ENCODE measurements at regions not wholly inside any gene's neighbourhood (a gene's known extent, or its start where the extent isn't known, plus 50 kb on each side); places are given as distances from the start of the nearest gene placed in this dataset.

DNA sequence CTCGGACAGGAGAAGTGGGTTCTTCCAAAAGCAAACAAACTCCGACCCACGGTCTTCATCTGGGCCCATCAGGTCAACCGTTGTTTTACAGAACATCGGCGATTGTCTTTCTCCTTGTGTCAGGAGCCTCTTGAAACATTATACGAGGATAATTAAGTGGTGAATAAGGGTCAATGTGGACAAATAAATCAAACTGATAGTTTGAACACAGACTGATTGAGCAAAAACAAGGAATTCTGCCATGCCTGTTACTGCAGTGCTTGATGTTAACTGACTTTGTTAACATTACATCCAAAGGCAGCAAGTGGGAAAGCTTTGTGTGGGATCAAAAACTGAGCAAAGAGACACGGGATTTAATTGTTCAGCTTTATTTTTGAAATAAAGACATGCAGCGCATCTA is 101.1 kb upstream of the IFNGR1 start:
- no peak for DNase-seq (ENCODE audit: low spot score)
- TF ChIP-seq, protein P1, sequence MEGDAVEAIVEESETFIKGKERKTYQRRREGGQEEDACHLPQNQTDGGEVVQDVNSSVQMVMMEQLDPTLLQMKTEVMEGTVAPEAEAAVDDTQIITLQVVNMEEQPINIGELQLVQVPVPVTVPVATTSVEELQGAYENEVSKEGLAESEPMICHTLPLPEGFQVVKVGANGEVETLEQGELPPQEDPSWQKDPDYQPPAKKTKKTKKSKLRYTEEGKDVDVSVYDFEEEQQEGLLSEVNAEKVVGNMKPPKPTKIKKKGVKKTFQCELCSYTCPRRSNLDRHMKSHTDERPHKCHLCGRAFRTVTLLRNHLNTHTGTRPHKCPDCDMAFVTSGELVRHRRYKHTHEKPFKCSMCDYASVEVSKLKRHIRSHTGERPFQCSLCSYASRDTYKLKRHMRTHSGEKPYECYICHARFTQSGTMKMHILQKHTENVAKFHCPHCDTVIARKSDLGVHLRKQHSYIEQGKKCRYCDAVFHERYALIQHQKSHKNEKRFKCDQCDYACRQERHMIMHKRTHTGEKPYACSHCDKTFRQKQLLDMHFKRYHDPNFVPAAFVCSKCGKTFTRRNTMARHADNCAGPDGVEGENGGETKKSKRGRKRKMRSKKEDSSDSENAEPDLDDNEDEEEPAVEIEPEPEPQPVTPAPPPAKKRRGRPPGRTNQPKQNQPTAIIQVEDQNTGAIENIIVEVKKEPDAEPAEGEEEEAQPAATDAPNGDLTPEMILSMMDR (IDR thresholded peaks at IDR 0.05; ENCODE audit: extremely low read depth, insufficient read depth, missing control alignments) = no peak
- in situ Hi-C loops (cut with MboI; ENCODE audit: low pct_unique_long_range_greater_than_20kb, low sequenced_read_pairs, unreplicated experiment) = loop anchor here (25.0 kb wide), 1 partner anchor 317 kb away; no protein-coding TSS in a partner anchor

DNA sequence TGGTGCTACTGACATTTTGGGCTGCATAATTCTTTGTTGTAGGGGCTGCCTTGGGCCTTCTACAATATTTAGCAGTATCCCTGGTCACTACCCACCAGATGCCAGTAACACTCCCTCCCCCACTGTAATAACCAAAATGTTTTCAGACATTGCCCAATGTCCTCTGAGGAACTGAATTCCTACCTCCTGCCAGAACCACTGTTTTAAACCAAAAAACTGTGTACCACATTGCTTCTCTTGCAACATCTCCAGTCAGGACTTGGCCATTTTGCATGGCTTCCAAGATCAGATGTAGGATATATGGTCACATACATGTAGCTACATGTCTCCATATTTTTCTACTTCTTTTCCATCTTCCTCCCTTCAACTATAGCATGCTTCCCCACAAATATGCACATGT is 97.4 kb upstream of the IFNGR1 start:
- TF ChIP-seq, protein P1 (IDR thresholded peaks at IDR 0.05; ENCODE audit: extremely low read depth, insufficient read depth, missing control alignments) = no peak
- DNase-seq (ENCODE audit: low spot score) = no peak
- in situ Hi-C loops (cut with MboI; ENCODE audit: low pct_unique_long_range_greater_than_20kb, low sequenced_read_pairs, unreplicated experiment) = loop anchor here (10.0 to 25.0 kb wide), 2 partner anchors 222 to 321 kb away; no protein-coding TSS in a partner anchor

DNA sequence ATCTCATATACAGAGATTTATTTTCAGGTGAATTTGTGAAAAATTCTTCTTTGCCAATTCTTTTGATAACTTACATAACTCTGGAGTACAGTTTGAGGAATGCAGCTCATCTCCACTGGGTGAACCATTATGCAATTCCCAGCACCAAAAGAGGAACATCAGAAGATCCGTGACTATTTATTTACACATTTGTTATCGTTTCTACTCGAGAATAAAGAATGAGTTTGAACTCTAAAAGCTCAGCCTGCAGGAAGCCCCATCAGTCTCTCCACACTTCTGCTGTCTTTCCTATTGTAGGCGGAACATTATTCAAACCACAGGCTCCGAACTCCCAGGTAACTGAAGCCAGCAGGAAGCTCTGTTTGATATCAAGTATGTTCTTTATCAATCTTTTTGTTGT is 95.9 kb upstream of the IFNGR1 start:
- in situ Hi-C loops (cut with MboI; ENCODE audit: low pct_unique_long_range_greater_than_20kb, low sequenced_read_pairs, unreplicated experiment) = loop anchor here (10.0 to 25.0 kb wide), 2 partner anchors 220 to 322 kb away; no protein-coding TSS in a partner anchor
- TF ChIP-seq, protein P1 (IDR thresholded peaks at IDR 0.05; ENCODE audit: extremely low read depth, insufficient read depth, missing control alignments) = no peak
- DNase-seq (ENCODE audit: low spot score) = no peak

DNA sequence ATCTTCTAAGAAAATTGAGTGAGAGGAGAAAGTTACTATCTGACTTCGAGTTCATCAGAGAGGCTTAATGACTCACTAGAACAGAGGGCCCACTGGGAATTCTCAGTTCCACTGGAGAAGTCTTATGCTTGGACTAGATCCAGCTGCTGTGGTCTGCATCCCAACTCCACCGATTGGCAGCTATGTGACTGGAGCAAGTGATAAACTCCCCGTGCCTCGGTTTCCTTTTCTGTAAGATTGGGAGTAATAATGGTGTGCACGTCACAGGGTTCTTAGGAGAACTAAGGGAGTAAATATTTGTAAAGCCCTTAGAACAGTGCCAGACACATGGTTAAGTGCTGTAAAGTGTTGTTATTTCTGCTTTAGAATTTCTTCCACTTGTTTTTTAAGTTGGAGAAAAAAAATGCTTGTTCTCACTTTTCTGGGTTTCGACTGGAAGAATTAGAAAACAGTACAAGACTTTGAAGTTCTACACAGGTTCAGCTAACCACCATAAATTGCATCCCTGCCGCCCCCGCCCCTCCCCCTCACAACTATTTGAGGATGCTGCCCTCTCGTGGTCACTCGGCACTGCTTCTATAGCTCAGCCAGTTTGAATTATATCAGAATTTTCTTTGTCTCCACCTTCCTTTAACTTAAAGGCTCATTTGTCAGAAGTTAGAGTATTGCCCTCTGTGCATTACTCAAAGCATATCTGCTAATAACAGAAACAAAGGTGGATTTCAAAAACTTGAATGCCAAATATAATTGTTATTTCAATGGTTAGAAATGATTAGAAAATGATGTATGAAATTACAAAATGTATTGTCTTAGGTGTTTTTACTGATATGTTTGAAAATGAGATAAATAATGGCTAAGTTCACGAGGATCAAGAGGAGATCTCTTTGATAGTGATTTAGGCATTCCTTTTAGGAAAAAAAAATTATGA is 95.0 kb upstream of the IFNGR1 start:
- in situ Hi-C loops (cut with MboI; ENCODE audit: low pct_unique_long_range_greater_than_20kb, low sequenced_read_pairs, unreplicated experiment) = loop anchor here (10.0 to 25.0 kb wide), 2 partner anchors 219 to 323 kb away; no protein-coding TSS in a partner anchor
- TF ChIP-seq, protein P1 (IDR thresholded peaks at IDR 0.05; ENCODE audit: extremely low read depth, insufficient read depth, missing control alignments) = peak; percentile 86
- peak; percentile 52 for DNase-seq (ENCODE audit: low spot score)

DNA sequence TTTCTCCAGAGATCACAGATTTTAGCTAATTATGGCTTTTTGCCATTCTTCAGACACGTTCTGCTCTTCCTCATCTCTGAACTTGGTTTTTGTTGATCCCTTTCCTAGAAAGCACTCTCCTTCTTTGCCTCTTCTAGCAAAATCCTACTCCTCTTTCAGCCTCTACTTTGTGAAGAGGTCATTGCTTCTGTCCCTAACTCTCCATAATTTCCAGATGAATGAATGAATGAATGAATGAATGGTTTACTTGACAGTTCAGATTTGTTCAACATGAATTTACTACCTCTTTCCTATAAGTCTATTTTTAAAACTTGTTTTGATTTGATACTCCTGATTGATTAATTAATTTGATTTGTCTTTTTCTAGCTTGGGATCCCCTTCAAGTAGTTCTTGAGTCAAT is 94.0 kb upstream of the IFNGR1 start:
- TF ChIP-seq, protein P1 (IDR thresholded peaks at IDR 0.05; ENCODE audit: extremely low read depth, insufficient read depth, missing control alignments) = no peak
- DNase-seq (ENCODE audit: low spot score) = no peak
- in situ Hi-C loops (cut with MboI; ENCODE audit: low pct_unique_long_range_greater_than_20kb, low sequenced_read_pairs, unreplicated experiment) = loop anchor here (10.0 to 25.0 kb wide), 2 partner anchors 218 to 324 kb away; no protein-coding TSS in a partner anchor

DNA sequence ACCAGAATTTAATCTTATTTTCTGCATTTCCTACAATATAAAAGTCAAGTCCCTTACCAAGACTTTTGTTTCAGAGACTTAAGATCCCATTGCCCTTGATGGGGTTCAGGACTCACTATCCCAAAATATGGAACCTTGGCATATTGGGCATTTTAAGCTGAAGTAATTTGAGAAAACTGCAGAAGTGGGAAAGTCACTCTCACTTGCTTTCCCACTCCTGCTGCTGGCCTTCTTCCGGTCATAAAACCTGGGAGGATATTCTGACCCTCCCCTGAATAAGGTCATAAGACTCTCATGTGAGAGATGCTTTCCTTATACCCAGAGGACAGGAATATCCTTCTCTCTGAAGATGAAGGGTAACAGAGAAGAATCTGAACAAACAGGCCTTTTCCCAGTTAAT is 92.8 kb upstream of the IFNGR1 start:
- TF ChIP-seq, protein P1 (IDR thresholded peaks at IDR 0.05; ENCODE audit: extremely low read depth, insufficient read depth, missing control alignments) = no peak
- DNase-seq (ENCODE audit: low spot score) = no peak
- in situ Hi-C loops (cut with MboI; ENCODE audit: low pct_unique_long_range_greater_than_20kb, low sequenced_read_pairs, unreplicated experiment) = loop anchor here (10.0 to 25.0 kb wide), 2 partner anchors 217 to 325 kb away; no protein-coding TSS in a partner anchor
